Transverse colon (tissue), 4 donors: ENCODE measurements at regions not wholly inside any gene's neighbourhood (a gene's known extent, or its start where the extent isn't known, plus 50 kb on each side); places are given as distances from the start of the nearest gene placed in this dataset.

Experiments used
- DNase-seq: peaks from one replicate; pipeline ENCODE4 v3.0.0-alpha.2; 2019
- H3K27ac ChIP-seq, 4 donors: fragments of 200-600 bp; sonication (generic); 2 replicates each; pipeline ENCODE4 v1.5.1; 2016 to 2018; ENCODE audit warnings: inconsistent platforms in 4 of 4
- H3K27me3 ChIP-seq: fragments of 200-600 bp; sonication (generic); 2 replicates; pipeline ENCODE4 v1.5.1; 2017; ENCODE audit warnings: inconsistent platforms
- H3K36me3 ChIP-seq, 4 donors: fragments of 200-600 bp; sonication (generic); 2 replicates each; pipeline ENCODE4 v1.5.1; 2017 to 2019; ENCODE audit warnings: inconsistent platforms in 4 of 4
- H3K4me1 ChIP-seq, 4 donors: fragments of 200-600 bp; sonication (generic); 2 replicates each; pipeline ENCODE4 v1.5.1; 2017 to 2020; ENCODE audit warnings: inconsistent platforms in 4 of 4
- H3K4me3 ChIP-seq, 4 donors: fragments of 200-600 bp; sonication (generic); 1 replicate in 1 of 4; 2 replicates in 3 of 4; pipeline versions ENCODE4 v1.5.1 to v1.6.1; 2017 to 2019; ENCODE audit warnings: inconsistent platforms in 4 of 4
- H3K9me3 ChIP-seq, 2 donors: fragments of 200-600 bp; sonication (generic); 2 replicates each; pipeline ENCODE4 v1.5.1; 2017 to 2019; ENCODE audit warnings: inconsistent platforms in 2 of 2
- EP300 ChIP-seq: sonication (generic); formaldehyde crosslinking; IDR thresholded peaks from one replicate; pipeline ENCODE4 v1.6.1; 2017; ENCODE audit warnings: antibody characterized with exemption, low read depth
- POLR2A ChIP-seq: fragments of 450-650 bp; IDR thresholded peaks from one replicate; pipeline ENCODE4 v1.6.1; 2016; ENCODE audit warnings: antibody characterized with exemption, mild to moderate bottlenecking, moderate library complexity
- POLR2AphosphoS5 ChIP-seq, 3 donors: sonication (generic); formaldehyde crosslinking; IDR thresholded peaks; one replicate each; pipeline ENCODE4 v1.6.1; 2016; ENCODE audit warnings: antibody characterized with exemption in 3 of 3
- WGBS, 2 donors: methylation state at CpG; one replicate each; pipeline ENCODE4 v1.1.5; 2018; ENCODE audit warnings: low coverage in 1 of 2; 5-methylcytosine and 5-hydroxymethylcytosine counted together
- in situ Hi-C, 4 donors: fragments of 200-750 bp; cut with MboI; loops; one replicate each; pipeline versions ENCODE4 v1.15.0 to v1.15.1; 2017; ENCODE audit warnings: low sequenced_read_pairs in 3 of 4, low pct_ligation_motif_present in 1 of 4, low pct_unique_long_range_greater_than_20kb in 1 of 4
- intact Hi-C: fragments of 100-400 bp; cut with DNase I; formaldehyde crosslinking; loops from one replicate; pipeline ENCODE4 v1.15.1; 2023; ENCODE audit warnings: low total_unique reads
- TF ChIP-seq, protein P1 (sequence below), 5 experiments: fragments of 200-600 bp in 3 of 5; fragments of 450-650 bp in 2 of 5; sonication (generic) in 3 of 5; IDR thresholded peaks; 1 replicate in 2 of 5; 2 replicates in 3 of 5; pipeline ENCODE4 v1.5.1; 2016 to 2017; ENCODE audit warnings: antibody characterized with exemption in 5 of 5, inconsistent platforms in 3 of 5, mild to moderate bottlenecking in 2 of 5, moderate library complexity in 1 of 5

DNA sequence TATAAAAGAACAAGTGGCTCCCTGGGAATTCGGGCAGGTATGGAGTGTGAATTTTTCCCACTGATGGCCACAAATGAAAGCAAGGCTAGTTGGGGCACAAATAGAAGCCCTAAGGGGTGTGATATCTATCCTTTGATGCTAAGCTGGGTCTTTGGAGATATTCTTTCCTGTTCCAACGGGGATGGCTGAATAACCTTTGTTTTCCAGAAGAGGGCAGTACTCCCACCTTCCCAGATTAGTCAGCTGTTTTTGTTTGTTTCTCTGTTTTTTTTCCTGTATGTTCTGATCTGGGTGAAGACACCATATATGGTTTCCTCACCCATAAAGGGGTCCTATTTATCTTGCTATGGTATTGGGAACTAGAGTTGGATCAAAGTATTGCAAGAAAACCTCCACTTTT, 947.7 kb upstream of the SORCS1 start:
- no peak for DNase-seq
- Histone ChIP-seq H3K27ac (no peak overlapping the region), H3K9me3 (no peaks in the 10 kb centered on the region), H3K4me1 (no peaks in the 10 kb centered on the region), H3K4me3 (no peak overlapping the region), H3K36me3 (no peaks in the 10 kb centered on the region), H3K27me3 (no peaks in the 10 kb centered on the region)
- WGBS, 2 donors: 33 to 50% methylated on average over 2 of the region's 2 CpGs
- TF ChIP-seq, protein P1, sequence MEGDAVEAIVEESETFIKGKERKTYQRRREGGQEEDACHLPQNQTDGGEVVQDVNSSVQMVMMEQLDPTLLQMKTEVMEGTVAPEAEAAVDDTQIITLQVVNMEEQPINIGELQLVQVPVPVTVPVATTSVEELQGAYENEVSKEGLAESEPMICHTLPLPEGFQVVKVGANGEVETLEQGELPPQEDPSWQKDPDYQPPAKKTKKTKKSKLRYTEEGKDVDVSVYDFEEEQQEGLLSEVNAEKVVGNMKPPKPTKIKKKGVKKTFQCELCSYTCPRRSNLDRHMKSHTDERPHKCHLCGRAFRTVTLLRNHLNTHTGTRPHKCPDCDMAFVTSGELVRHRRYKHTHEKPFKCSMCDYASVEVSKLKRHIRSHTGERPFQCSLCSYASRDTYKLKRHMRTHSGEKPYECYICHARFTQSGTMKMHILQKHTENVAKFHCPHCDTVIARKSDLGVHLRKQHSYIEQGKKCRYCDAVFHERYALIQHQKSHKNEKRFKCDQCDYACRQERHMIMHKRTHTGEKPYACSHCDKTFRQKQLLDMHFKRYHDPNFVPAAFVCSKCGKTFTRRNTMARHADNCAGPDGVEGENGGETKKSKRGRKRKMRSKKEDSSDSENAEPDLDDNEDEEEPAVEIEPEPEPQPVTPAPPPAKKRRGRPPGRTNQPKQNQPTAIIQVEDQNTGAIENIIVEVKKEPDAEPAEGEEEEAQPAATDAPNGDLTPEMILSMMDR (IDR thresholded peaks at IDR 0.05): peak in 2 of 5 experiments; percentile 17 to 23
- no peak for TF ChIP-seq EP300
- intact Hi-C loops (no loop called here), in situ Hi-C loops (no loop called here)

DNA sequence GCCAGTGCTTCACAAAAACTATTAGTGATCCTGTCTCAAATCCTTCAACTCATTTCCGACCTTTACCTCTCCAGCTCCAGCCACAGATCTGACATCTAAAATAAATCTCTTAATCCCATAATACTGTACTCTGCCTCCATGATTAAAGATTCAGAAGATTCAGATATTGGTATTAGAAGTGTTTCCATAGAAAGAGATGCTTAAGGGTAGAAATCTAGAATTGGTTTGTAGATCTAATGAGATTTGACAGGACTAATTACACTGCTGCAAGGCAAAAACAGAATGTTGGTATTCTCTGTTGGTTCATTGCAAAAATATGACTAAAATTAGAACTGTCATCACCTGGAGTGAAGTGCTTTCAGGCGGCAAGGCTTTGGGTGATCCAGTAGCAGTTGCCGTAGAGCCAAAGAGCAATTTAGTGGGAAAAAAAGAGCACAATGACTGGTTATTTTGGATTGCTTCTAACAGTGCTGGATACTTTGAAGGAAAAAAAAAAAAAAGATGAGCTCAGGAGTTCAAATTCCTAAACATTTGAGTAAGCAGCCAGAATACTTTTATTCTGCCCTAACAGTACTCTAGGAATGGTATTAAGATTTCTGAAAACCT, 940.1 kb upstream of the SORCS1 start:
- Histone ChIP-seq H3K4me1 (no peaks in the 10 kb centered on the region), H3K27me3 (no peaks in the 10 kb centered on the region), H3K9me3 (no peaks in the 10 kb centered on the region), H3K27ac (no peak overlapping the region), H3K4me3 (no peak overlapping the region), H3K36me3 (no peaks in the 10 kb centered on the region)
- TF ChIP-seq, protein P1 (IDR thresholded peaks at IDR 0.05): no peak
- no peak for TF ChIP-seq POLR2A
- no peak for TF ChIP-seq EP300
- no peak for TF ChIP-seq POLR2AphosphoS5 (IDR thresholded peaks at IDR 0.05)
- WGBS, 2 donors: 87 to 89% methylated on average over 3 of the region's 3 CpGs
- DNase-seq: no peak
- intact Hi-C loops (loop anchor here (5.0 kb wide), 1 partner anchor 487 kb away; no protein-coding TSS in a partner anchor), in situ Hi-C loops (no loop called here)

DNA sequence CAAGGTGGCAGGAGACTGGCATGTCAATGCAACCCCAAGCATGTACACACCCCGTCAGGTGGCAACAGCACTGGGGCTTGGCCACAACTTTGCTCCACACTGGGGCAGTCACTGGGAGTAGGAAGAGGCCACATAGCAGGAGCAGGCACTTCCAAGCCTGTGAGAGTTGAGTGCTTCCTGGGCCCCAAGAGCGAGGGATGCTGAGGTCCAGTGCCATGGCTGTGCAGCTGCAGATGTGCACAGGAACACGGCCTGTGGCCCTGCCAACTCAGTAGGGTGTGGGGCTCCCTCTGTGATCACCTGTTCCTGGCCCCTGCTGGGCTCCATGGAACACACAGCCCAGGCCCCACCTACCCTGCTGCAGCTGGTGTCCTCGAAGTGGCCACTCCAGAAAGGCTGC, 932.8 kb upstream of the SORCS1 start:
- no peaks in the 10 kb centered on the region for H3K9me3 ChIP-seq
- 81% methylated on average over 3 of the region's 4 CpGs; no CpG with 5 or more reads in 1 of the 2 donors for WGBS, 2 donors
- H3K36me3 ChIP-seq: no peaks in the 10 kb centered on the region
- no peak for DNase-seq
- in situ Hi-C loops: no loop called here
- H3K27me3 ChIP-seq: no peaks in the 10 kb centered on the region
- no peak overlapping the region for H3K4me3 ChIP-seq
- TF ChIP-seq POLR2AphosphoS5 (IDR thresholded peaks at IDR 0.05): no peak
- no peak for TF ChIP-seq EP300
- TF ChIP-seq, protein P1 (IDR thresholded peaks at IDR 0.05): no peak
- TF ChIP-seq POLR2A: no peak
- H3K4me1 ChIP-seq: no peaks in the 10 kb centered on the region
- no peak overlapping the region for H3K27ac ChIP-seq
- intact Hi-C loops: no loop called here

DNA sequence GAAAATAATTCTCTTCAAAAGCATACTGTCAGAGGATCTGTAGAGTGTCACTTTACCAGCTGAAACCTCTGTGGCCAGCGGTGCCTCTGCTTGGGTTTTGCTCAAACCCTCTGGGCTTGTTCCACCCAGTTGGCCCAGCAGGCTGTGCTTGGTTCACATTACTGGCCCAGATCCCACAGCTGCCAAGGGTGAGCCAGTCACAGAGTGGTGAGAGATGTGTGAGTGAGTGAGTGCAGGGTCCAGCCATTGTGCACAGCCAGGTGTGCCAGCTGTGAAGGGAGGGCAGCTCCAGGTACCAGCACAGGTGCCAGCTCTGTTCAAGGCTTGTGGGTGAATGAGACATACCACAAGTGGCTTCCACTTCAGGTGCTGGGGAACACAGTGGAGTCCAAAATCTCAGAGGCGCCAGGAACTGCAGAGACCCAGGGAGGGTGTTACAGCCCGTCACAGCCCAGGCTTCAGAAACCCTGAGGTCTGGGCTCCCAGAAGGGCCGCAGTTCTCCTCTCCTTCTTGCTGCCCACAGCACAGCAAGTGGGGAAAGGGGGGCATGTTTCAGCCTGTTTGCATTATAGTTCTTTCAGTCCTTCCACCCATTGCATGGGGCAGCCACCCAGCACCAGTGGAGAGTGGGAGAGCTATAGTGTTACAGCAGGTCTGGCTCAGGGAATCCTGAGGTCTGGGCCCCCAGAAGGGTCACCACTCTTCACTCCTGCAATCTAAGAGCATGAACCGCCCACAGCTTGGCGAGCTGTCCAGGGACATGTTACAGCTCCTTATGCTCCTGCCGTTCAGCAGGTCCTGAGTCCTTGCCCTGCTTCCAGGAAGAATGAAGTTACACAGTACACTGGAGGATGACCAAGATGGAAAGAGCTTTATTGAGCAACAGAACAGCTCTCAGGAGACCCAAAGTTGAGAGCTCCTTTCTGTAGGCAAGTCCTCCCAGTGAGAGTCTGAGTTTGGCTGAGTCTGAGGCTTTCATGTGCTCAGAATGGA, 931.7 kb upstream of the SORCS1 start:
- Histone ChIP-seq H3K27me3 (no peaks in the 10 kb centered on the region), H3K27ac (no peak overlapping the region), H3K4me3 (no peak overlapping the region), H3K36me3 (no peaks in the 10 kb centered on the region), H3K9me3 (no peaks in the 10 kb centered on the region), H3K4me1 (no peaks in the 10 kb centered on the region)
- intact Hi-C loops: no loop called here
- TF ChIP-seq, protein P1 (IDR thresholded peaks at IDR 0.05): no peak
- TF ChIP-seq POLR2AphosphoS5 (IDR thresholded peaks at IDR 0.05) (no peak), POLR2A (no peak), EP300 (no peak)
- WGBS, 2 donors: 91 to 100% methylated on average over 1 to 7 of the region's 7 CpGs
- DNase-seq: no peak
- in situ Hi-C loops: no loop called here
